Neural cell (in vitro differentiated cells): ENCODE measurements at regions not wholly inside any gene's neighbourhood (a gene's known extent, or its start where the extent isn't known, plus 50 kb on each side); places are given as distances from the start of the nearest gene placed in this dataset.

Experiments
- H2AFZ ChIP-seq: fragments of 200-600, 300-800 bp; sonication (generic), shearing (Covaris generic); 2 replicates; pipeline ENCODE4 v1.6.0; 2014; ENCODE audit warnings: low read depth, mild to moderate bottlenecking, antibody characterized with exemption, low read length, moderate library complexity
- H3F3A ChIP-seq: fragments of 200-600 bp; shearing (Covaris generic); 2 replicates; pipeline ENCODE4 v1.6.1; 2016; ENCODE audit warnings: mild to moderate bottlenecking, moderate library complexity, mixed read lengths, antibody characterized with exemption, low read length; ENCODE audit not compliant: insufficient read depth, poor library complexity, severe bottlenecking
- H3K27ac ChIP-seq: fragments of 200-600, 300-800 bp; sonication (generic), shearing (Covaris generic); 2 replicates; pipeline ENCODE4 v1.5.1; 2014; ENCODE audit warnings: mild to moderate bottlenecking, low read length, moderate library complexity
- H3K27me3 ChIP-seq: fragments of 300-800, 200-600 bp; sonication (generic), shearing (Covaris generic); 2 replicates; pipeline ENCODE4 v1.6.0; 2014; ENCODE audit warnings: mild to moderate bottlenecking, low read depth, low read length, moderate library complexity; ENCODE audit not compliant: insufficient read depth
- H3K36me3 ChIP-seq: fragments of 300-800, 200-600 bp; sonication (generic), shearing (Covaris generic); 2 replicates; pipeline ENCODE4 v1.5.1; 2014; ENCODE audit warnings: mild to moderate bottlenecking, antibody characterized with exemption, low read length, moderate library complexity; ENCODE audit not compliant: insufficient read depth
- H3K4me2 ChIP-seq: fragments of 300-800, 200-600 bp; sonication (generic), shearing (Covaris generic); 2 replicates; pipeline ENCODE4 v1.6.0; 2014; ENCODE audit warnings: mild to moderate bottlenecking, low read length
- H3K4me3 ChIP-seq: fragments of 300-800, 200-600 bp; sonication (generic), shearing (Covaris generic); 2 replicates; pipeline ENCODE4 v1.5.1; 2014; ENCODE audit warnings: mild to moderate bottlenecking, low read length, moderate library complexity
- H3K79me2 ChIP-seq: fragments of 200-600 bp; shearing (Covaris generic); replicated peaks from 2 replicates; pipeline ENCODE4 v1.6.0; 2014; ENCODE audit warnings: mild to moderate bottlenecking, low read length, moderate library complexity; ENCODE audit not compliant: insufficient read depth
- H3K9ac ChIP-seq: fragments of 300-800, 200-600 bp; sonication (generic), shearing (Covaris generic); 2 replicates; pipeline ENCODE4 v1.6.1; 2016; ENCODE audit warnings: mild to moderate bottlenecking, low read length, mixed read lengths
- H3K9me2 ChIP-seq: fragments of 200-600 bp; shearing (Covaris generic); 2 replicates; pipeline ENCODE4 v1.6.1; 2016; ENCODE audit warnings: mild to moderate bottlenecking, low read length, mixed read lengths; ENCODE audit not compliant: insufficient read depth
- H3K9me3 ChIP-seq: fragments of 200-600, 300-800 bp; sonication (generic), shearing (Covaris generic); 2 replicates; pipeline ENCODE4 v1.6.1; 2016; ENCODE audit warnings: mild to moderate bottlenecking, mixed run types, low read length, moderate library complexity, mixed read lengths
- H4K20me1 ChIP-seq: fragments of 200-600 bp; shearing (Covaris generic); 2 replicates; pipeline ENCODE4 v1.6.1; 2016; ENCODE audit warnings: mild to moderate bottlenecking, mixed run types; ENCODE audit not compliant: insufficient read depth
- EP300 ChIP-seq: fragments of 450-650 bp; conservative IDR thresholded peaks from 2 replicates; pipeline ENCODE4 v1.6.1; 2014; ENCODE audit warnings: antibody characterized with exemption, mild to moderate bottlenecking, moderate library complexity; ENCODE audit not compliant: poor library complexity, severe bottlenecking
- EZH2 ChIP-seq: fragments of 200-600, 300-800 bp; shearing (Covaris generic), sonication (generic); IDR thresholded peaks from 2 replicates; pipeline ENCODE4 v1.6.1; 2014; ENCODE audit warnings: antibody characterized with exemption, low read length, borderline replicate concordance, mild to moderate bottlenecking; ENCODE audit not compliant: insufficient read depth, poor library complexity, severe bottlenecking
- MXI1 ChIP-seq: fragments of 450-650 bp; conservative IDR thresholded peaks from 2 replicates; pipeline ENCODE4 v1.6.1; 2014; ENCODE audit warnings: antibody characterized with exemption, mild to moderate bottlenecking; ENCODE audit not compliant: poor library complexity, severe bottlenecking
- POLR2AphosphoS5 ChIP-seq: IDR thresholded peaks from 2 replicates; pipeline ENCODE4 v1.6.1; 2012
- RAD21 ChIP-seq: fragments of 450-650 bp; conservative IDR thresholded peaks from 2 replicates; pipeline ENCODE4 v1.6.1; 2014; ENCODE audit warnings: antibody characterized with exemption, mild to moderate bottlenecking, moderate library complexity
- SMC3 ChIP-seq: fragments of 450-650 bp; conservative IDR thresholded peaks from 2 replicates; pipeline ENCODE4 v1.6.1; 2014; ENCODE audit warnings: antibody characterized with exemption, mild to moderate bottlenecking, moderate library complexity; ENCODE audit not compliant: poor library complexity
- TAF1 ChIP-seq: IDR thresholded peaks from 2 replicates; pipeline ENCODE4 v1.6.1; 2012; ENCODE audit warnings: low read depth
- TF ChIP-seq, protein P1 (sequence below): fragments of 450-650 bp; IDR thresholded peaks from 2 replicates; pipeline ENCODE4 v1.5.1; 2014; ENCODE audit warnings: antibody characterized with exemption, mild to moderate bottlenecking, moderate library complexity; ENCODE audit not compliant: poor library complexity, severe bottlenecking
- TF ChIP-seq, protein P2 (sequence below): IDR thresholded peaks from 2 replicates; pipeline ENCODE4 v1.6.1; 2012; ENCODE audit warnings: borderline replicate concordance

DNA sequence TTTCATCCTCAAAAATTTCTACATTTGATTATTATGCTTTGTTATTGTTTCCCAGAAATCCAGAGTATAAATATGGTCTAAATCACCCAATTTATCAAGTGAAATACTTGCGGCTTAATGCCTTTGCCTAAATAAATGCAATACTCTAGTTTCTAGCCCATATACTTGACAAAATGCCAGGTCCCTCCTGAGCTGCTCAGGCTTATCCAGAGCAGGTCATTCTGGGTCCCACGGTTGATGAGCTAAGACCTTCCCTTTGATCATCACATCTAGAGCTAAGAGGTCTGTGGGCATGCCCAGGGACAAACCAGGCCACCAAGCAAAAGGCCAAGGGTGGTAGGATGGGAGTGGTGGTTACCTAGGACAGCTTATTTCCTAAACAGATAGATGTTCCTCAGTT is 180.1 kb downstream of the SMIM20 start:
- Histone ChIP-seq H2AFZ (no peak overlapping the region), H3K9me2 (no peaks in the 10 kb centered on the region), H3K4me2 (no peak overlapping the region), H3F3A (no peaks in the 10 kb centered on the region), H3K36me3 (no peaks in the 10 kb centered on the region), H3K9ac (no peak overlapping the region), H3K4me3 (no peak overlapping the region), H3K9me3 (no peaks in the 10 kb centered on the region), H3K79me2 (no peaks in the 10 kb centered on the region), H3K27ac (no peak overlapping the region), H4K20me1 (no peaks in the 10 kb centered on the region), H3K27me3 (no peaks in the 10 kb centered on the region)
- no peak for TF ChIP-seq SMC3
- no peak for TF ChIP-seq EP300
- TF ChIP-seq EZH2, result no peak
- no peak for TF ChIP-seq MXI1
- TF ChIP-seq POLR2AphosphoS5, result no peak
- TF ChIP-seq, protein P1, sequence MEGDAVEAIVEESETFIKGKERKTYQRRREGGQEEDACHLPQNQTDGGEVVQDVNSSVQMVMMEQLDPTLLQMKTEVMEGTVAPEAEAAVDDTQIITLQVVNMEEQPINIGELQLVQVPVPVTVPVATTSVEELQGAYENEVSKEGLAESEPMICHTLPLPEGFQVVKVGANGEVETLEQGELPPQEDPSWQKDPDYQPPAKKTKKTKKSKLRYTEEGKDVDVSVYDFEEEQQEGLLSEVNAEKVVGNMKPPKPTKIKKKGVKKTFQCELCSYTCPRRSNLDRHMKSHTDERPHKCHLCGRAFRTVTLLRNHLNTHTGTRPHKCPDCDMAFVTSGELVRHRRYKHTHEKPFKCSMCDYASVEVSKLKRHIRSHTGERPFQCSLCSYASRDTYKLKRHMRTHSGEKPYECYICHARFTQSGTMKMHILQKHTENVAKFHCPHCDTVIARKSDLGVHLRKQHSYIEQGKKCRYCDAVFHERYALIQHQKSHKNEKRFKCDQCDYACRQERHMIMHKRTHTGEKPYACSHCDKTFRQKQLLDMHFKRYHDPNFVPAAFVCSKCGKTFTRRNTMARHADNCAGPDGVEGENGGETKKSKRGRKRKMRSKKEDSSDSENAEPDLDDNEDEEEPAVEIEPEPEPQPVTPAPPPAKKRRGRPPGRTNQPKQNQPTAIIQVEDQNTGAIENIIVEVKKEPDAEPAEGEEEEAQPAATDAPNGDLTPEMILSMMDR, result no peak
- no peak for TF ChIP-seq RAD21
- TF ChIP-seq TAF1, result no peak
- TF ChIP-seq, protein P2, sequence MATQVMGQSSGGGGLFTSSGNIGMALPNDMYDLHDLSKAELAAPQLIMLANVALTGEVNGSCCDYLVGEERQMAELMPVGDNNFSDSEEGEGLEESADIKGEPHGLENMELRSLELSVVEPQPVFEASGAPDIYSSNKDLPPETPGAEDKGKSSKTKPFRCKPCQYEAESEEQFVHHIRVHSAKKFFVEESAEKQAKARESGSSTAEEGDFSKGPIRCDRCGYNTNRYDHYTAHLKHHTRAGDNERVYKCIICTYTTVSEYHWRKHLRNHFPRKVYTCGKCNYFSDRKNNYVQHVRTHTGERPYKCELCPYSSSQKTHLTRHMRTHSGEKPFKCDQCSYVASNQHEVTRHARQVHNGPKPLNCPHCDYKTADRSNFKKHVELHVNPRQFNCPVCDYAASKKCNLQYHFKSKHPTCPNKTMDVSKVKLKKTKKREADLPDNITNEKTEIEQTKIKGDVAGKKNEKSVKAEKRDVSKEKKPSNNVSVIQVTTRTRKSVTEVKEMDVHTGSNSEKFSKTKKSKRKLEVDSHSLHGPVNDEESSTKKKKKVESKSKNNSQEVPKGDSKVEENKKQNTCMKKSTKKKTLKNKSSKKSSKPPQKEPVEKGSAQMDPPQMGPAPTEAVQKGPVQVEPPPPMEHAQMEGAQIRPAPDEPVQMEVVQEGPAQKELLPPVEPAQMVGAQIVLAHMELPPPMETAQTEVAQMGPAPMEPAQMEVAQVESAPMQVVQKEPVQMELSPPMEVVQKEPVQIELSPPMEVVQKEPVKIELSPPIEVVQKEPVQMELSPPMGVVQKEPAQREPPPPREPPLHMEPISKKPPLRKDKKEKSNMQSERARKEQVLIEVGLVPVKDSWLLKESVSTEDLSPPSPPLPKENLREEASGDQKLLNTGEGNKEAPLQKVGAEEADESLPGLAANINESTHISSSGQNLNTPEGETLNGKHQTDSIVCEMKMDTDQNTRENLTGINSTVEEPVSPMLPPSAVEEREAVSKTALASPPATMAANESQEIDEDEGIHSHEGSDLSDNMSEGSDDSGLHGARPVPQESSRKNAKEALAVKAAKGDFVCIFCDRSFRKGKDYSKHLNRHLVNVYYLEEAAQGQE, result no peak

DNA sequence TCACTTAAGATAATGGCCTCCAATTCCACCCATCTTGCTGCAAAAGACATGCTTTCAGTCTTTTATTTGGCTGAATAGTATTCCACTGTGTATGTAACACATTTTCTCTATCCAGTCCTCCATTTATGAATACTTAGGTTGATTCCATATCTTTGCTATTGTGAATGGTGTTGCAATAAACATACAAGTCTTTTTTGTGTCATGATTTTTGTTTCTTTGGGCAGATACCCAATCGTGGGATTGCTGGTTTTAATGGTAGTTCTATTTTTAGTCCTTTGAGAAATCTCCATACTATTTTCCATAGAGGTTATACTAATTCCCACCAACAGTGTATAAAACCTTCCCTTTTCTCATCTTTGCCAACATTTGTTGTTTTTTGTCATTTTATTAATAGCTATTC is 180.9 kb downstream of the SMIM20 start:
- Histone ChIP-seq H3K79me2 (no peaks in the 10 kb centered on the region), H3K9ac (no peak overlapping the region), H3K9me3 (no peaks in the 10 kb centered on the region), H3K9me2 (no peaks in the 10 kb centered on the region), H3F3A (no peaks in the 10 kb centered on the region), H3K27ac (no peak overlapping the region), H3K27me3 (no peaks in the 10 kb centered on the region), H3K4me3 (no peak overlapping the region), H4K20me1 (no peaks in the 10 kb centered on the region), H2AFZ (no peak overlapping the region), H3K36me3 (no peaks in the 10 kb centered on the region), H3K4me2 (no peak overlapping the region)
- no peak for TF ChIP-seq TAF1
- no peak for TF ChIP-seq EP300
- TF ChIP-seq EZH2, result no peak
- TF ChIP-seq, protein P1, result no peak
- TF ChIP-seq RAD21, result no peak
- no peak for TF ChIP-seq MXI1
- TF ChIP-seq POLR2AphosphoS5, result no peak
- TF ChIP-seq, protein P2, result no peak
- no peak for TF ChIP-seq SMC3
